ENCODE measurements at regions not wholly inside any gene's neighbourhood (a gene's known extent, or its start where the extent isn't known, plus 50 kb on each side); places are given as distances from the start of the nearest gene placed in this dataset.

- POLR2A ChIA-PET, result no interaction called here
- ATAC-seq (no peak), DNase-seq (ENCODE audit: low read depth, low spot score) (no peak)
- in situ Hi-C loops (cut with HindIII; ENCODE audit: low pct_unique_long_range_greater_than_20kb, low sequenced_read_pairs) (no loop called here), intact Hi-C loops (cut with micrococcal nuclease; ENCODE audit: unreplicated experiment) (no loop called here)
- TF ChIP-seq POLR2AphosphoS5 (IDR thresholded peaks at IDR 0.05; ENCODE audit: low read depth, low read length), result no peak
- TF ChIP-seq CTCF (IDR thresholded peaks at IDR 0.05), result no peak
- TF ChIP-seq TCF7L2 (IDR thresholded peaks at IDR 0.05; ENCODE audit: low read depth, low read length), result no peak
- TF ChIP-seq SIN3A (IDR thresholded peaks at IDR 0.05; ENCODE audit: borderline replicate concordance, insufficient read depth, low read depth, low read length), result no peak
- TF ChIP-seq REST (IDR thresholded peaks at IDR 0.05; ENCODE audit: insufficient read depth in 1 of 2, low read depth in 2 of 2, low read length in 1 of 2), result no peak
- no peak overlapping the region for H3K4me3 ChIP-seq (ENCODE audit: low read depth in 2 of 2, low read length in 2 of 2)
- H3K36me3 ChIP-seq (ENCODE audit: control insufficient read depth, insufficient read depth, low read length), result no peaks in the 10 kb centered on the region
- no peaks in the 10 kb centered on the region for H3K27me3 ChIP-seq (ENCODE audit: control insufficient read depth, insufficient read depth, low read length)
- H3K27ac ChIP-seq (ENCODE audit: low read length), result no peak overlapping the region
- no peaks in the 10 kb centered on the region for H3K4me1 ChIP-seq (ENCODE audit: control insufficient read depth, insufficient read depth, low read length)
- no TSS peak for BruUV-seq (replicated peaks)
- CTCF ChIA-PET, result no interaction called here
- H3K9me3 ChIP-seq (ENCODE audit: control insufficient read depth, insufficient read depth, low read depth, low read length), result no peaks in the 10 kb centered on the region
Observed at GRCh38 chr20:56900252-56900651, 271.1 kb downstream of the TFAP2C start.

- no TSS peak for BruUV-seq (replicated peaks)
- Histone ChIP-seq H3K4me3 (ENCODE audit: low read depth in 2 of 2, low read length in 2 of 2) (no peak overlapping the region), H3K36me3 (ENCODE audit: control insufficient read depth, insufficient read depth, low read length) (no peaks in the 10 kb centered on the region), H3K27me3 (ENCODE audit: control insufficient read depth, insufficient read depth, low read length) (no peaks in the 10 kb centered on the region), H3K9me3 (ENCODE audit: control insufficient read depth, insufficient read depth, low read depth, low read length) (no peaks in the 10 kb centered on the region), H3K4me1 (ENCODE audit: control insufficient read depth, insufficient read depth, low read length) (no peaks in the 10 kb centered on the region), H3K27ac (ENCODE audit: low read length) (no peak overlapping the region)
- TF ChIP-seq REST (IDR thresholded peaks at IDR 0.05; ENCODE audit: insufficient read depth in 1 of 2, low read depth in 2 of 2, low read length in 1 of 2) (no peak), TCF7L2 (IDR thresholded peaks at IDR 0.05; ENCODE audit: low read depth, low read length) (no peak), POLR2AphosphoS5 (IDR thresholded peaks at IDR 0.05; ENCODE audit: low read depth, low read length) (no peak), SIN3A (IDR thresholded peaks at IDR 0.05; ENCODE audit: borderline replicate concordance, insufficient read depth, low read depth, low read length) (no peak), CTCF (IDR thresholded peaks at IDR 0.05) (no peak)
- in situ Hi-C loops (cut with HindIII; ENCODE audit: low pct_unique_long_range_greater_than_20kb, low sequenced_read_pairs), result no loop called here
- ATAC-seq (no peak), DNase-seq (ENCODE audit: low read depth, low spot score) (no peak)
- POLR2A ChIA-PET, result no interaction called here
- intact Hi-C loops (cut with micrococcal nuclease; ENCODE audit: unreplicated experiment), result no loop called here
- CTCF ChIA-PET, result no interaction called here
Observed at GRCh38 chr20:56903421-56903820, 274.3 kb downstream of the TFAP2C start.
